ENCODE measurements at regions not wholly inside any gene's neighbourhood (a gene's known extent, or its start where the extent isn't known, plus 50 kb on each side); places are given as distances from the start of the nearest gene placed in this dataset.

- TF ChIP-seq CTCF (conservative IDR thresholded peaks at IDR 0.05 in 1 of 2, IDR thresholded peaks at IDR 0.05 in 1 of 2; ENCODE audit: extremely low read depth in 1 of 2, insufficient read depth in 1 of 2, low read depth in 1 of 2, low read length in 2 of 2) (no peak), EZH2 (IDR thresholded peaks at IDR 0.05; ENCODE audit: borderline replicate concordance, low read length) (no peak)
These were observed 141.7 kb upstream of the LRIG1 start for GRCh38 chr3:66642484-66642883.
